GM12891 (cell line): ENCODE measurements at regions not wholly inside any gene's neighbourhood (a gene's known extent, or its start where the extent isn't known, plus 50 kb on each side); places are given as distances from the start of the nearest gene placed in this dataset.

ENCODE experiments used
- DNase-seq: peaks from one replicate; pipeline ENCODE4 v3.0.0; 2011; ENCODE audit warnings: low spot score; ENCODE audit not compliant: insufficient read length
- FAIRE-seq: peaks from 2 replicates; lab custom pipeline; 2011; peaks lifted over from hg19 to GRCh38; lab: Jason Lieb, UNC
- PAX5 ChIP-seq: IDR thresholded peaks from 2 replicates; pipeline ENCODE4 v1.6.1; 2011; ENCODE audit warnings: low read length, moderate library complexity, mild to moderate bottlenecking; ENCODE audit not compliant: insufficient read depth, severe bottlenecking
- POLR2A ChIP-seq: IDR thresholded peaks from 2 replicates; pipeline ENCODE4 v1.6.1; 2011; ENCODE audit warnings: low read depth, low read length, control low read depth
- POLR2AphosphoS5 ChIP-seq: IDR thresholded peaks from 2 replicates; pipeline ENCODE4 v1.6.1; 2011; ENCODE audit warnings: low read depth, low read length, control low read depth
- POU2F2 ChIP-seq: IDR thresholded peaks from 2 replicates; pipeline ENCODE4 v1.6.1; 2011; ENCODE audit warnings: low read depth, mild to moderate bottlenecking, control low read depth, low read length, moderate library complexity
- SPI1 ChIP-seq: IDR thresholded peaks from 2 replicates; pipeline ENCODE4 v1.6.1; 2011; ENCODE audit warnings: low read depth, low read length, control low read depth
- TAF1 ChIP-seq: IDR thresholded peaks from 2 replicates; pipeline ENCODE4 v1.6.1; 2011; ENCODE audit warnings: low read depth, low read length, control low read depth

DNA sequence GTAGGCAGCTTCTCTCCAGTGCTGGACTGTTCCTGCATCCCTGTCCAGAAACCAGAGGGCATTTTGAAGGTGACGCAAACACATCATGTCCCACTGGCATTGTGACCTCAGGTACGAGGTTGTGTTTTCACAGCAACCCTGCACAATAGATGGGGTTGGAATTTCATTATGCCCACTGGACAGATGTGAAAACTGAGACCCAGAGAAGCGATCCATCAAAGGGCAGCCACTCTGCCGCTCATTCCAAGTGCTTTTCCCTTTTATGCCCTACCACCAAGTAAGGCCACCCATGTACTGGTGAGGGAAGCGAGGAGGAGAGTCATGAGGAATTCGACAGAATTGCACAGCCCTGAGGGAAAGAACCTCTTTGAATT lies 63.3 kb downstream of the CALML3 start:
- DNase-seq (no peak), FAIRE-seq (no peak)
- TF ChIP-seq POLR2AphosphoS5 (no peak), SPI1 (no peak), POU2F2 (no peak), PAX5 (no peak), POLR2A (no peak), TAF1 (no peak)

DNA sequence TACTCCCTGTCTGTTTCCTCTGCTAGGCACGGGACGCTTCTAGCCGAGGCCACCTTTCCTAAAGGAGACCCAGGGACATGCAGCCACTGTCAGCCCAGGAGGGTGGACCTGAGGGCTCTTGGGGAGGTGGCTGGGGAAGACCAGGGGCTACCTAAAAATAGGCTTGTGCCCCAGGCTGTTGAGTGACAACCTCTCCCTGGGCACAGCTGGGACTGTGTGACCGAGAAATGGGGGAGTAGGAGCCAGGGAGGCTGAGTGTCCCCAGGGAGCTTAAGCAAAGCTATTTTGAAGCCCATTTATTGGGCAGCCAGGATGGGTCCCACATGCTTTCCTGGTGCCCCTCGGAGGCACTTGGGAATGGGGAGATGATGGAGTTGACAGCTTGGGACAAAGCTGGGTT lies 63.8 kb downstream of the CALML3 start:
- TF ChIP-seq SPI1 (no peak), POU2F2 (no peak), POLR2A (no peak), POLR2AphosphoS5 (no peak), PAX5 (no peak), TAF1 (no peak)
- FAIRE-seq (no peak), DNase-seq (no peak)
